IPS-NIHi7 (cell line): ENCODE measurements at regions not wholly inside any gene's neighbourhood (a gene's known extent, or its start where the extent isn't known, plus 50 kb on each side); places are given as distances from the start of the nearest gene placed in this dataset.

Source experiments
- DNase-seq: peaks from one replicate; pipeline ENCODE4 v3.0.0; 2012; ENCODE audit warnings: mixed read lengths; ENCODE audit errors: extremely low spot score

GRCh38 chr1:181387702-181388101 is 95.6 kb upstream of the CACNA1E start:
- DNase-seq = no peak

GRCh38 chr1:181390410-181391077 is 92.8 kb upstream of the CACNA1E start:
- DNase-seq = no peak

DNA sequence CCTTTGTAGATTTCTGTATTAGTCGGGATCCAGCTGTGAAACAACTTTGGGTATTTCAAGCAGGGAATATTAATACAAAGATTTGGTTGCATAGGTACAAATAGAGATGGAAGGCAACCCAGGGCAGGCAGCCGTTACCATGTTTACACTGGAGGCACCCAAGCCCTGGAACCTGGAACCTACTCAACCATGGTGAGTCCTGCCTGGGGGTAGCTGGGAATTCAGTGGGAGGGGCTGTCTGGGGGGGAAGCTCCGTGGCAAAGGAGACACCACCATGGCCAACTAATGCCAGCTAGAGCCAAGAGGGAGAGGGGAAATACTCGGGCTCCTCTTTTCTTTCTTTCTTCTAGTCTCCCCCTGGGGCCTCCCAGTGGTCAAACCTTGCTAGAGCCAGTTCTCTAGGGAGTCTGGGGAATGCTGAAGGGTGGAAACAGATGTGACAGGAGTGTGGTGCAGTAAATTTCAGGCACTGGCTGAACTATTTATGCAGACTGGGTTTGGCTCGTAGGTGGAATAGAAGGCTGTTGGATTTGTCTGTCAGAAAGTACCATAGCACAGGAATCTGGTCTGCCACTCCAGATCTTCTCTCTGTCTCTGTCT is 91.9 kb upstream of the CACNA1E start:
- DNase-seq = peak; percentile 68

DNA sequence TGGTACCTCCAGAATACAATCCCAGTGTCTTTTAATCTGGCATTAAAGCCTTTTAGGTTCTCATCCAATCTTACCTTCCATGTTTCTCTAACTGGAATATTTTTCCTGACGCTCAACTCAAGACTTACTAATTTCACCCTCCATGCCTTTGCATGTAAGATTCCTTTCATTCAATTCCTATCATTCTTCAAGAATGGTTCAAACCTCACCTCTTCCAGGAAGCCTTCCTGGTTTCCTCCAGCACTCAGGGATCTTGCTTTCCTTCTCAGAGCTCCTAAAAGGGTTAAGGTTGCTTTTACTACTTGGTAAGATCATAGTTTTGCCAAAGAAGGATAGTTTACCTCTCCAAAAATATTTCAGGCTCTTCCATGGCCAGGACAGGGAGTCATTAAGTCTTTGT is 91.2 kb upstream of the CACNA1E start:
- DNase-seq = no peak

GRCh38 chr1:181392613-181393220 is 90.6 kb upstream of the CACNA1E start:
- no peak for DNase-seq

DNA sequence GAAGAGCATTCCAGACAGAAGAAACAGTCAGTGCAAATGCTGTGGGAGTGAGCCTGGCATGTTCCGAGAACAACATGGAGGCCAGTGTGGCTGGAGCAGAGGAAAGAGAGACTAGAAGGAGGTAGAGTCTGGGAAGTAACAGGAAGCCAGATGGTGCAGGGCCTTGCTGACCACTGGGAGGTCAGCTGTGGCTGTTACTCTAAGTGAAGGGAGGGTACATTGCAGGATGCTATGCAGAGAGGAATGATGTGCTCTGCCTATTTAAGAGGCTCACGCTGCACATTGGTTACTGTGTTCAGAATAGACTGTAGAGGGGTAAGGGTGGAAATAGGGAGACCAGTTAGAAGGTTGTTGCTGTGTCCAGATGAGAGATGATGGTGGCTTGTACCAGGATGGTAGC is 88.6 kb upstream of the CACNA1E start:
- no peak for DNase-seq

- DNase-seq = no peak
Measured at GRCh38 chr1:181396171-181396670, 87.1 kb upstream of the CACNA1E start.

DNA sequence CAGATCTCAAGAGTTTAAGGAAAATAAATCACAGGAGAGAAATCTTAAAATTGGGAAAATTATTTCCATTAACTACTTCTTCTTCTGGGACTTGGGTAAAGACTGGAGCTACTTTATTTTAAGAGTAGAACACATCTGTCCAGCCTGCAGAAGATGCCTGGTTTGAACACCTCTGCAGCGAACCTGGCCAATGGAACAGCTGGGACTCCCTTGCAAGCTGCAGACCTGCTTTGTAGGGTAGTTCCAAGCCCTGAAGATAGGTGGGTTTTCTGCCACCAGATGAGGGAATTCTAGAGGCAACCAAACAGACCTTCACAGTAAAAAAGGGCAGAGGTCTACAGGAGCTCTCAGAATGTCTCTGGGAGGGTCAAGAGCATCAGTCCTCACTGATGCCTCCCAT is 86.5 kb upstream of the CACNA1E start:
- DNase-seq = no peak

- no peak for DNase-seq
Measured at GRCh38 chr1:181397845-181398244, 85.5 kb upstream of the CACNA1E start.

GRCh38 chr1:181398544-181398943 is 84.8 kb upstream of the CACNA1E start:
- no peak for DNase-seq

DNA sequence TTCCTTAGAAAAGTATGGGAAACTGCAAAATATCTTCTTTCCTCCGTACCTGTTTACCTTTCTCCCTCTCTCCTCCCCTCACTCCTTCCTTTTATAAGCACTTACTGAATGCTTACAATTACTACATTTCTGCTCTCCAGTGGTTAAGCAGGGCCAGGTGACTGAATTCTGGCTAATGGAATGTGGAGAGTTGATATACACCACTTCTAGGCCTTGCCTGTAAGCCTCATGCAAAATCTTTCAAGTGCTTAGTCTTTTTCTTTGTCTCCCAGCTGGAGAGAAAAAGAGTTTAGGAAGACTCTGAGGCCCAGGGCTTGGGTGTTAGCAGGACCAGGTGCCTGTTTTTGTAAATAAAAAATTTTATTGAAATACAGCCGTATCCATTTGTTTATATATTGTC is 77.7 kb upstream of the CACNA1E start:
- DNase-seq = no peak

GRCh38 chr1:181406989-181407388 is 76.3 kb upstream of the CACNA1E start:
- no peak for DNase-seq

GRCh38 chr1:181409981-181410380 is 73.3 kb upstream of the CACNA1E start:
- no peak for DNase-seq

DNA sequence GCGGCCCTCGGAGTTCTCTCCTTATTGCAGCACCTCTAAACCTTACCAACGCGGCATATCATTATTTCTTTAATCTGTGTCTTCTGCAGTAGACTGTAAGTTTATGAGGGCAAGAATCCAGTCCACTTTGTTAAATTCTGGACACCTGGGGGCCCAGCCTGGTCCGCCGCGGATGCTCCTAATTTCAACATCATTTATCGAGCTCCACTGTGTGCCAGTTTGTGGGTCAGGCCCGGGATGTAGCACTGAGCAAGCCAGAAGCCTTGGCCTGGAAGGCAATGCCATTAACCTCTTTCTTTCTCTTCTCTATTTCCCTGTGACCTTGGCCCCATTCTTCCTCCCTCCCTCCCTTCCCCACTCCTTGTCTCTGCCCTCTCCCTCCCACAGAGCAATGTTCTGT is 70.6 kb upstream of the CACNA1E start:
- no peak for DNase-seq

DNA sequence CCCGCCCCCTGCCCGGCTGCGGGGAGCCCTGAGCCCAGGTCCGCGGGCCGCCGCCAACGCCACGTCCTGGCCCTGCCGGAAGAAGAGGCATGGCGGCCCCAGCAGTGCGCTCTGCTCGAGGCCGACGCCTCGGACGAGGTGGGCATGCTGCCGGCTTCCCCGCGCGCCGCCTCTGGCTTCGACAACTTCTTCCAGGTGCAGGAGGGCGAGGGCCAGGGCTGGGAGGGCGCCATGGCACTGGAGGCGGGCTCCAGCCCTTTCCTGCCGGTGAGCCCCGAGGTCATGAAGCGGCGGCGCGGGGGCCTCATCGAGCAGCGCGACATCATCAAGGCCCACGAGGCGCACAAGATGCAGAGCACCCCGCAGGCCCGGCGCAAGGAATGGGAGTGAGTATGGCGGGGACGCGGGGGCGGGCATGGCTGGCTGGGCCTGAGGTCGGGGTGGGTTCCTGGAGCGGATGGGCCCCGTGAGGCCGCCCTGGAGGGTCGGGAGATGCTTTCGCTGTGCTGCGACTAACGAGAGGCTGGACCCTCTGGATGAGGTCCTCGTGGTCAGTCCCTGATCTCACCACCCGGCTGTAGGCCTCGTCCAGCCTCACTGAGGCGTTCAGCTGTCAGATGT is 70.0 kb upstream of the CACNA1E start:
- DNase-seq = no peak

DNA sequence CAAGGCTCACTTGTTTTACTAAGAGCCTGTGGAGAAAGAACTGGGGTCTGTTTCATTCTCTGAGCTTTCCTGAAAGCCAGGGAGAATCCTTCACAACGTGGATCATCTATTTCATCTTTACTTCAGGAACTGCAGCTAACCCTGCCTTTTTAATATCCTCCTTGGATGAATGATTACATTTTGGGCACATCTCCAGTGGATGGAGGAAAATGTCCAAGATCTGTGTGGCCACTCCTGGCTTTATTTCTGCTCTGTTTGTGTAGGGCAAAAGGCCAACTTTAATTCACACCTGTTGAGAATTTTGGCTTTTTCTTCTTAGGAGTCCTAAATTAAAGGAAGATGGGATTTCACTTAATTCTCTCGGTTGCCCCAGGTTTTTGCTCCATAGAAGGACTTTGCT is 69.5 kb upstream of the CACNA1E start:
- no peak for DNase-seq

DNA sequence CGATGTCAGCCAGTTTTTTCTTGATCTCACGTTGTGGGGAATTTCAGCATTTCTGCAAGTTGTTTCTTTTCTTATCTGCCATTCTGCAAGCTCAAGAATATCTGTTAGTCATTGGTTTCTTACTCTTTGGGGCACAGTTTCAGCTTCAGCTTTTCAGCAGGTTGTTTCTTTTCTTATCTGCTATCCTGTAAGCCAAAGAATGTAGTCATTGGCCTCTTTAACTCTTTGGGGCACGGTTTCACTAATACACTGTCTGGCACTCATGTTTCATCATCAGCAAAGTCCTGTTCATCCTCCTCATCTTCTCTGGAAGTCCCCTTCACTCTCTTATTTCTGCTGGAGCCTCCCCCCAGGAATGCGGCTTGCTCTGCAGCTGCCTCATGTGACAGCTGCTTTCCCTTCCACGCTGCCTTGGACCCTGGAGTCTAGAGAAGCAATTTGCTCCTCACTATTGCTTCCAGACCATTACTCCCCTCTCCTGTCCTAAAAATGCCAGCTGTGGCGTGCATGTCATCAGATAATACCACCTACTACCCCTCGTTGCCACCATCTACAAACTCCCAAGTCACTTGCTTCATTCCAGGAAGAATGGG is 67.0 kb upstream of the CACNA1E start:
- no peak for DNase-seq

DNA sequence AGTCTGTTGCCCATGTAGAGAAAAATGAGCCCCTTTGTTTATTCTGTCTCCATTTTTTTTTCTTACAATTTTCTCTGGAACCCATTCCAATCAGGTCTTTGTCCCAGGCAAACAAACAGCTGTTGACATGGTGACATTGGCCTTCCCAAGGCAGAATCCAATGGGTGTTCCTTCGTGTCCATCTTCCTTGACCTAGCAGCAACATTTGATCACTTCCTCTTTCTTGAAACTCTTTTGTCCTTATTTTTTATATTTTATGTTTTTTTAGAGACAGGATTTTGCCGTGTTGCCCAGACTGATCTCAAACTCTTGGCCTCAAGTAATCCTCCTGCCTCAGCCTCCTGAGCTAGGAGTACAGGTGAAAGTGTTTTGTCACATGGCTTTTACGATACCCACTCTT is 65.4 kb upstream of the CACNA1E start:
- DNase-seq = no peak

- peak; percentile 77 for DNase-seq
Measured at GRCh38 chr1:181423301-181423918, 59.9 kb upstream of the CACNA1E start.

- peak; percentile 90 for DNase-seq
Measured at GRCh38 chr1:181424786-181425403, 58.4 kb upstream of the CACNA1E start.

DNA sequence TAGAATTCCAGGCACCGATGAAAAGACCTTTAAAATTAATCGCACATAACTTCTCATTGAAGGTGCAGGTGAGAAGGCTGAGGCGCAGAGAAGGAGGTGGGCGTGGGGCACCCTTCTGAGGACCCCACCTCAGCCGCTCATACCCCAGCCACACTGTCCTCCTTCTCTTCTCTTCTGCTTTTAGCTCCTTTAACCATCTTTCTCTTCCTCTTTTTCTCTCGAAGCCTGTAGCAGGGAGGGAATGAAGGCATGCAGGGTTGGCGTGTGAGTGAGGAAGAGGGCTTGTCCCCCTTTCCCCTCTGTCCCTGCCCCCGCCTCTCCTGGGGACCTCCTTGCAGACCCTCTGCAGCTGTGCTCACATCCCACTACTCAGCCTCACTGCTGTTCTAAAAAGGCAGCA is 57.8 kb upstream of the CACNA1E start:
- no peak for DNase-seq

DNA sequence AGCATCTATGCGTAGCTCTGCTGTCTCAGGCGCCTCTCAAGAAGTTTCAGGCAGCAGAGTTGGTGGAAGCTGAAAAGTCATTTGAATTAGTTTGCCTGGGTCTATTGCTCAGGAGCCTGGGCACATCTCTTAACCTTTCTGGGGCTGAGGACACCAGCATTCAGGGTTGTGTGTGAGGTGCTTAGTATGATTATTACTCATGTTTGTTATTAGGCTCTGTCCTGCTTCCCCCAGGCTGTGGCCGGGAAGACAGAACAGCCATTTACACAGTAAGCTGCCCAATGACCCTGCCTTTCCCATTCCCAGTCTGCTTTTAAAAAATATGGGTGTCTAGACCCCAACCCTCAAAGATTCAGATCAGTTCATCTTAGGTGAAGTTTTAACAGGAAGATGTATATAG is 53.9 kb upstream of the CACNA1E start:
- DNase-seq = no peak
